Activated CD8-positive, alpha-beta T cell treated with anti-CD3 and anti-CD28 coated beads for 36 hours (primary cell): ENCODE measurements at regions not wholly inside any gene's neighbourhood (a gene's known extent, or its start where the extent isn't known, plus 50 kb on each side); places are given as distances from the start of the nearest gene placed in this dataset.

Experiments
- ATAC-seq: fragments of 200-7000 bp; cut with Tn5 transposase; one replicate; pipeline ENCODE4 v1.10.0; 2021; ENCODE audit warnings: mild to moderate bottlenecking, moderate library complexity
- CTCF ChIA-PET: fragments of 350-600 bp; sonication (Branson Sonifier 250); formaldehyde crosslinking; loops from one replicate; lab custom pipeline; 2021; ENCODE audit warnings: antibody characterized with exemption; lab: Charles Lee
- POLR2A ChIA-PET: fragments of 350-600 bp; sonication (Branson Sonifier 250); formaldehyde crosslinking; loops from one replicate; lab custom pipeline; 2021; ENCODE audit warnings: antibody characterized with exemption; lab: Charles Lee
- DNase-seq: peaks from one replicate; pipeline ENCODE4 v3.0.0-alpha.2; 2020
- H3K27ac Mint-ChIP-seq: one replicate; pipeline ENCODE4 v1.8.0; 2021; ENCODE audit warnings: mild to moderate bottlenecking, mixed read lengths
- H3K27me3 Mint-ChIP-seq: one replicate; pipeline ENCODE4 v1.8.0; 2021; ENCODE audit warnings: mixed read lengths
- H3K36me3 Mint-ChIP-seq: one replicate; pipeline ENCODE4 v1.8.0; 2021; ENCODE audit warnings: low read depth, mixed read lengths
- H3K4me1 Mint-ChIP-seq: one replicate; pipeline ENCODE4 v1.8.0; 2021; ENCODE audit warnings: low read depth, mixed read lengths
- H3K4me3 Mint-ChIP-seq: one replicate; pipeline ENCODE4 v1.8.0; 2021; ENCODE audit warnings: mild to moderate bottlenecking, moderate library complexity, mixed read lengths
- H3K9me3 Mint-ChIP-seq: one replicate; pipeline ENCODE4 v1.8.0; 2021; ENCODE audit warnings: mixed read lengths
- intact Hi-C: fragments of 100-400 bp; cut with micrococcal nuclease; formaldehyde crosslinking; loops from one replicate; pipeline ENCODE4 v1.10.0; 2022
- TF ChIP-seq, protein P1 (sequence below): fragments of 200-600 bp; IDR thresholded peaks from one replicate; pipeline ENCODE4 v1.8.0; 2022; ENCODE audit warnings: antibody characterized with exemption, mild to moderate bottlenecking

DNA sequence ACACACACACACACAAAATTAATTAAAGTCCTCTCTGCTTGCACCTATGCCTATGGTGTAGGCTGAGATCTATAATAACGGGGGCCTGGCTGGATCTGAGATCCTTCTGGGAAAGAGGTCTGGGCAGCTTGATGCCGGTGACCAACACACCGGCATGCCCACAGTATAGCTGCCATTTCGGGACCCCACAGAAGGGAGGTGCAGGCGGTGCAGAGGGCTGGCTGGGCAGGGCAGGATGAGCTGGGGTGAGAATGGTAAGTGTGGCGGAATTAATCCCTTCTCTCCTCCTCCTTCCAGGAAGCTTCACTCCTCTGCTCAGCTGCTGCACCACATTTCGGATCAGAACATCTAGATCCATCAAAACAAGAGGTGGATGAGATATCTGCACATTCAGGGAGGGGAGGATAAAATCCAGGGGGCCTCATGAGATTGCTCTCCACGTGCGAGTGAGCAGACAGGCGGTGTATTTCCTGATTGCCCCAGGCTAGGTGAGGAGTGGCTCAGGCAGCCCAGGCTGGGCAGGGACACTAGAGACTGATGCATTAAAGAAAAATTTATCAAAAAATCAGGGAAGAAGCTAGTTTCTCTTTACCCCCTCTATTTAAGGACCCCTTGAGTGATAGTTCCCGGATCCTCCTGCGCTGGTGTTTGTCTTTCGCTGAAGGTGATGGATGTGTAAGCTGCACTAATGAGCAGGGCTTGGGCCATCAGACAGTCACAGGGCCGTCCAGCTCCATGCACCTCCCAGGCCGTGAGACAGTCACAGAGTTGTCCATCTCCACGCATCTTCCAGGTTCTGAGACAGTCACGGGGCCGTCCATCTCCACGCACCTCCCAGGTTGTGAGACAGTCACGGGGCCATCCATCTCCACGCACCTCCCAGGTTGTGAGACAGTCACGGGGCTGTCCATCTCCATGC lies 449.9 kb downstream of the PTPRU start:
- ChIA-PET POLR2A (no interaction called here), CTCF (interaction anchor here (1.6 kb wide), 1 partner anchor 18 kb away, joined by 5 read pairs; no protein-coding TSS in a partner anchor)
- H3K4me3 Mint-ChIP-seq = no peak overlapping the region
- intact Hi-C loops = no loop called here
- no peak for ATAC-seq
- no peaks in the 10 kb centered on the region for H3K36me3 Mint-ChIP-seq
- no peaks in the 10 kb centered on the region for H3K9me3 Mint-ChIP-seq
- H3K27me3 Mint-ChIP-seq = peaks cover 10% of the 10 kb centered on the region
- no peak for DNase-seq
- peaks cover 7% of the 10 kb centered on the region for H3K4me1 Mint-ChIP-seq
- TF ChIP-seq, protein P1, sequence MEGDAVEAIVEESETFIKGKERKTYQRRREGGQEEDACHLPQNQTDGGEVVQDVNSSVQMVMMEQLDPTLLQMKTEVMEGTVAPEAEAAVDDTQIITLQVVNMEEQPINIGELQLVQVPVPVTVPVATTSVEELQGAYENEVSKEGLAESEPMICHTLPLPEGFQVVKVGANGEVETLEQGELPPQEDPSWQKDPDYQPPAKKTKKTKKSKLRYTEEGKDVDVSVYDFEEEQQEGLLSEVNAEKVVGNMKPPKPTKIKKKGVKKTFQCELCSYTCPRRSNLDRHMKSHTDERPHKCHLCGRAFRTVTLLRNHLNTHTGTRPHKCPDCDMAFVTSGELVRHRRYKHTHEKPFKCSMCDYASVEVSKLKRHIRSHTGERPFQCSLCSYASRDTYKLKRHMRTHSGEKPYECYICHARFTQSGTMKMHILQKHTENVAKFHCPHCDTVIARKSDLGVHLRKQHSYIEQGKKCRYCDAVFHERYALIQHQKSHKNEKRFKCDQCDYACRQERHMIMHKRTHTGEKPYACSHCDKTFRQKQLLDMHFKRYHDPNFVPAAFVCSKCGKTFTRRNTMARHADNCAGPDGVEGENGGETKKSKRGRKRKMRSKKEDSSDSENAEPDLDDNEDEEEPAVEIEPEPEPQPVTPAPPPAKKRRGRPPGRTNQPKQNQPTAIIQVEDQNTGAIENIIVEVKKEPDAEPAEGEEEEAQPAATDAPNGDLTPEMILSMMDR = no peak
- no peak overlapping the region for H3K27ac Mint-ChIP-seq

DNA sequence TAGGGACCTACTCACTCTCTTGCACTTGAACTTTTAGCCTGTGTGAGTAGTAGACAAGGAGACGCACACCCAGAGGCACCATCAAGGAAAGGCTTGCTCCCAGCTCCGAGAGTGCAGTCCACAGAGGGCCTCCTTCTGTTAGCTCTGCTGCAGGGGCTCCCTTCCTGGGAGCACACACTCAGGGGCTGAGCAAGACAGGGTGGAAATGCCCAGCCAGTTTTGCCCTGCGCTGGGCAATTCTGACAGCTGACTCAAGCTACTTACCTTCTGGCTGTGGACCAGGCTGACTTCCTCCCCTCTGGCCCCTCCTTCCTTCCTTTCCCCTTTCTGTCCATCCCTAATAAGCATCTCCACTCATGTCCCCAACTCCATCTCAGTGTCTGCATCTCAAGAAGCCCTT lies 449.1 kb downstream of the PTPRU start:
- no peak for ATAC-seq
- H3K27ac Mint-ChIP-seq = no peak overlapping the region
- H3K9me3 Mint-ChIP-seq = no peaks in the 10 kb centered on the region
- intact Hi-C loops = no loop called here
- peaks cover 10% of the 10 kb centered on the region for H3K27me3 Mint-ChIP-seq
- DNase-seq = no peak
- CTCF ChIA-PET = interaction anchor here (1.6 kb wide), 1 partner anchor 18 kb away, joined by 5 read pairs; no protein-coding TSS in a partner anchor
- H3K4me1 Mint-ChIP-seq = peaks cover 7% of the 10 kb centered on the region
- POLR2A ChIA-PET = no interaction called here
- TF ChIP-seq, protein P1 = no peak
- H3K4me3 Mint-ChIP-seq = no peak overlapping the region
- no peaks in the 10 kb centered on the region for H3K36me3 Mint-ChIP-seq

DNA sequence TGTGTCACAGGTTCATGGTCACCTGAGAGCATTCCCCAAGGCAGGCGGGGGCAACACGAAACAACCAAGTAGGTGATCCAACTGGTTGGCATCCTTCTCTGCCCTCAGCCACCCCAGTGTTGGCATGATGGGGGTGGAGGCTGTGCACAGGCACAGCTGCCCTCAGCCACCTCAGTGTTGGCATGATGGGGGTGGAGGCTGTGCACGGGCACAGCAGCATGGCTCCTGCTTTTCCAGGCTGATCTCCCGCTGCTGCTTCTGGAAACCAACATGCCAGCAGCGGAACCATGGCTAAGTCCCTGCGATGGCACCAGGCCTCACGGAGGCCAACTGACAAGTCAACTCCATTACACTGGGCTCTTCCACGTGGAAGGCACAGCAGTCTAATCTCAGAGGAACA lies 447.8 kb downstream of the PTPRU start:
- peaks cover 7% of the 10 kb centered on the region for H3K4me1 Mint-ChIP-seq
- CTCF ChIA-PET = no interaction called here
- intact Hi-C loops = no loop called here

DNA sequence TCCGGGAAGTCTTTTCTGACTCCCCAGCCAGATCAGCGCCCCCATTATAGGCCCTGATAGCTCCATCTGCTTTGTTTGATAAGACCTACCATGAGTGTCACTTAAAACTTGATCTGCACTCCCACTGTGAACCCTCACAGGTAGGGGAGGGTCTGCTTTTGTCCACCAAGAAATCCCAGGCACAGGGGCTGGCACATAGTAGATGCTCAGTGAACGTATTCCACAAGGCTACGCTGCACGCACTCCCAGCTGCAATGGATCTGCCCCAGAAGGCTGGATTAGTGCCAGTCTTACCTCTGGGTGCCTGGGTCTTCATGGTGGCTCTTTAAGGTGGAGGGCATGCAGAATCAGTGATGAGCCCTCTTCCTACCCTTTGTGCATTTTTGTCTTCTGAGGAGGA lies 447.1 kb downstream of the PTPRU start:
- Mint-ChIP-seq H3K4me3 (no peak overlapping the region), H3K4me1 (peaks cover 6% of the 10 kb centered on the region), H3K27ac (no peak overlapping the region), H3K27me3 (peaks cover 6% of the 10 kb centered on the region), H3K9me3 (no peaks in the 10 kb centered on the region), H3K36me3 (no peaks in the 10 kb centered on the region)
- TF ChIP-seq, protein P1 = no peak
- CTCF ChIA-PET = no interaction called here
- POLR2A ChIA-PET = no interaction called here
- no peak for ATAC-seq
- intact Hi-C loops = no loop called here
- no peak for DNase-seq

More for the DNA sequence above, 447.8 kb downstream of the PTPRU start:
- Mint-ChIP-seq H3K27ac (no peak overlapping the region), H3K9me3 (no peaks in the 10 kb centered on the region), H3K27me3 (peaks cover 6% of the 10 kb centered on the region), H3K4me3 (no peak overlapping the region), H3K36me3 (no peaks in the 10 kb centered on the region)
- TF ChIP-seq, protein P1 = no peak
- POLR2A ChIA-PET = no interaction called here
- DNase-seq (no peak), ATAC-seq (no peak)

DNA sequence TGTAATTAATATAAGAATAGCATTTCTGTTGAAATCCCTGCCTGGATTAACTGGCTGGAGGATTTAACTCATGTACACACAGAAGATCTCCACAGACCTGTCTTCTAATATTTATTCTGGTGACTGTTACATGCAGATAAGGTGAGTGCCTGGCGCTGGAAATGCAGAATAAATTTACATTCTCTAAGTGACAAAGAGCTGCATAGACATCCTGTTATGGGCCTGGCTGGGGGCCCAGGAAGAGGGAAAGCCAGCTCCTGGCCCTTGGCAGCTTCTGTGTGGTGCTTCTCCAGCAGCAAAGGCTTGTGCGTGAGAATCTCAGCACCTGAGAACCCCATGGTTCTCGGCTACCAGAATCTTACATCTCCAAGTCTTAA lies 446.6 kb downstream of the PTPRU start:
- TF ChIP-seq, protein P1 = no peak
- ChIA-PET POLR2A (no interaction called here), CTCF (no interaction called here)
- no peaks in the 10 kb centered on the region for H3K9me3 Mint-ChIP-seq
- no peak for DNase-seq
- ATAC-seq = no peak
- H3K4me1 Mint-ChIP-seq = no peaks in the 10 kb centered on the region
- intact Hi-C loops = no loop called here
- no peaks in the 10 kb centered on the region for H3K36me3 Mint-ChIP-seq
- peaks cover 2% of the 10 kb centered on the region for H3K27me3 Mint-ChIP-seq
- no peak overlapping the region for H3K27ac Mint-ChIP-seq
- no peak overlapping the region for H3K4me3 Mint-ChIP-seq
